Smooth muscle cell (in vitro differentiated cells): ENCODE measurements at regions not wholly inside any gene's neighbourhood (a gene's known extent, or its start where the extent isn't known, plus 50 kb on each side); places are given as distances from the start of the nearest gene placed in this dataset. TPM values are rescaled to one million over a fixed set of nuclear protein-coding genes. Genes with fewer than 3 reads are reported as not detected.

Source experiments
- DNase-seq: peaks from one replicate; lab custom pipeline; 2025; ENCODE audit not compliant: unreplicated experiment; lab: John Stamatoyannopoulos, UW
- H2AFZ ChIP-seq: fragments of 200-600 bp; sonication (generic); 2 replicates; pipeline ENCODE4 v1.6.0; 2016; ENCODE audit warnings: antibody characterized with exemption, low read depth, mild to moderate bottlenecking
- H3F3A ChIP-seq: fragments of 200-600 bp; sonication (generic); 2 replicates; pipeline ENCODE4 v1.6.0; 2017; ENCODE audit warnings: antibody characterized with exemption, low read depth
- H3K27ac ChIP-seq: fragments of 200-600 bp; sonication (generic); 2 replicates; pipeline ENCODE4 v1.5.1; 2016; ENCODE audit warnings: low read depth, mild to moderate bottlenecking
- H3K27me3 ChIP-seq: fragments of 200-600 bp; sonication (generic); 2 replicates; pipeline ENCODE4 v1.6.1; 2016; ENCODE audit warnings: low read depth, mild to moderate bottlenecking
- H3K36me3 ChIP-seq: fragments of 200-600 bp; sonication (generic); 2 replicates; pipeline ENCODE4 v1.5.1; 2016; ENCODE audit warnings: low read depth
- H3K4me1 ChIP-seq: fragments of 200-600 bp; sonication (generic); 2 replicates; pipeline ENCODE4 v1.5.1; 2016; ENCODE audit warnings: low read depth
- H3K4me2 ChIP-seq: fragments of 200-600 bp; sonication (generic); 2 replicates; pipeline ENCODE4 v1.6.0; 2016; ENCODE audit warnings: mild to moderate bottlenecking
- H3K4me3 ChIP-seq: fragments of 200-600 bp; sonication (generic); 2 replicates; pipeline ENCODE4 v1.5.1; 2016; ENCODE audit warnings: mild to moderate bottlenecking
- H3K79me2 ChIP-seq: fragments of 200-600 bp; sonication (generic); 2 replicates; pipeline ENCODE4 v1.6.0; 2016; ENCODE audit warnings: low read depth, mild to moderate bottlenecking
- H3K9ac ChIP-seq: fragments of 200-600 bp; sonication (generic); 2 replicates; pipeline ENCODE4 v1.6.0; 2016; ENCODE audit warnings: low read depth
- H3K9me3 ChIP-seq: fragments of 200-600 bp; sonication (generic); replicated peaks from 2 replicates; pipeline ENCODE4 v1.5.1; 2016; ENCODE audit warnings: low read depth
- H4K20me1 ChIP-seq: fragments of 200-600 bp; sonication (generic); 2 replicates; pipeline ENCODE4 v1.6.0; 2016; ENCODE audit warnings: low read depth
- WGBS: methylation state at CpG from one replicate; pipeline ENCODE4 v1.1.7; 2016; ENCODE audit warnings: low lambda C conversion rate; 5-methylcytosine and 5-hydroxymethylcytosine counted together
- small RNA-seq: library from RNA; depleted of rRNA; stranded (forward); fragments of <200 nt; gene quantifications from one replicate; pipeline ENCODE3, GENCODE V24; 2014
- TF ChIP-seq, protein P1 (sequence below): fragments of 200-600 bp; sonication (generic); IDR thresholded peaks from 2 replicates; pipeline ENCODE4 v1.5.1; 2017; ENCODE audit warnings: borderline replicate concordance, mild to moderate bottlenecking, antibody characterized with exemption; ENCODE audit not compliant: insufficient read depth, poor library complexity, severe bottlenecking

DNA sequence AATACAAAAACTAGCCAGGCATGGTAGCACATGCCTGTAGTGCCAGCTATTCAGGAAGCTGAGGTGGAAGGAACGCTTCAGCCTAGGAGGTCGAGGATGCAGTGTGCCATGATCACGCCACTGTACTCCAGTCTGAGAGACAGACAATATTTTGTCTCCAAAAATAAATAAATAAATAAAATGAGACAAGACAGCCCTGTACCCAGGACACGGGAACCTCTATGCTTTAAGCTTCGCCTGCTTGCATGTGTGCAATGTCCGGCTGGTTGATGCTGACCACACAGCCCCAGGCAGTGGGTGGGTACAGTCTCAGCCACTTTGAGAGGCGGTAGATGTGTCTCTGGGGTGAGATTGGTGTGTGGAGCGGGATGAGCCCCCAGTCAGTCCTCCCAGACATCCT, 52.0 kb upstream of the MPEG1 start:
- Histone ChIP-seq H2AFZ (no peak overlapping the region), H3K27me3 (no peaks in the 10 kb centered on the region), H3K36me3 (no peaks in the 10 kb centered on the region), H3K4me2 (no peak overlapping the region), H3K79me2 (no peaks in the 10 kb centered on the region), H3K4me1 (no peaks in the 10 kb centered on the region), H4K20me1 (no peaks in the 10 kb centered on the region), H3F3A (no peaks in the 10 kb centered on the region), H3K4me3 (no peak overlapping the region), H3K9ac (no peak overlapping the region), H3K9me3 (no peaks in the 10 kb centered on the region), H3K27ac (no peak overlapping the region)
- no peak for DNase-seq
- TF ChIP-seq, protein P1, sequence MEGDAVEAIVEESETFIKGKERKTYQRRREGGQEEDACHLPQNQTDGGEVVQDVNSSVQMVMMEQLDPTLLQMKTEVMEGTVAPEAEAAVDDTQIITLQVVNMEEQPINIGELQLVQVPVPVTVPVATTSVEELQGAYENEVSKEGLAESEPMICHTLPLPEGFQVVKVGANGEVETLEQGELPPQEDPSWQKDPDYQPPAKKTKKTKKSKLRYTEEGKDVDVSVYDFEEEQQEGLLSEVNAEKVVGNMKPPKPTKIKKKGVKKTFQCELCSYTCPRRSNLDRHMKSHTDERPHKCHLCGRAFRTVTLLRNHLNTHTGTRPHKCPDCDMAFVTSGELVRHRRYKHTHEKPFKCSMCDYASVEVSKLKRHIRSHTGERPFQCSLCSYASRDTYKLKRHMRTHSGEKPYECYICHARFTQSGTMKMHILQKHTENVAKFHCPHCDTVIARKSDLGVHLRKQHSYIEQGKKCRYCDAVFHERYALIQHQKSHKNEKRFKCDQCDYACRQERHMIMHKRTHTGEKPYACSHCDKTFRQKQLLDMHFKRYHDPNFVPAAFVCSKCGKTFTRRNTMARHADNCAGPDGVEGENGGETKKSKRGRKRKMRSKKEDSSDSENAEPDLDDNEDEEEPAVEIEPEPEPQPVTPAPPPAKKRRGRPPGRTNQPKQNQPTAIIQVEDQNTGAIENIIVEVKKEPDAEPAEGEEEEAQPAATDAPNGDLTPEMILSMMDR = no peak
- 91% methylated on average over 8 of the region's 8 CpGs for WGBS

DNA sequence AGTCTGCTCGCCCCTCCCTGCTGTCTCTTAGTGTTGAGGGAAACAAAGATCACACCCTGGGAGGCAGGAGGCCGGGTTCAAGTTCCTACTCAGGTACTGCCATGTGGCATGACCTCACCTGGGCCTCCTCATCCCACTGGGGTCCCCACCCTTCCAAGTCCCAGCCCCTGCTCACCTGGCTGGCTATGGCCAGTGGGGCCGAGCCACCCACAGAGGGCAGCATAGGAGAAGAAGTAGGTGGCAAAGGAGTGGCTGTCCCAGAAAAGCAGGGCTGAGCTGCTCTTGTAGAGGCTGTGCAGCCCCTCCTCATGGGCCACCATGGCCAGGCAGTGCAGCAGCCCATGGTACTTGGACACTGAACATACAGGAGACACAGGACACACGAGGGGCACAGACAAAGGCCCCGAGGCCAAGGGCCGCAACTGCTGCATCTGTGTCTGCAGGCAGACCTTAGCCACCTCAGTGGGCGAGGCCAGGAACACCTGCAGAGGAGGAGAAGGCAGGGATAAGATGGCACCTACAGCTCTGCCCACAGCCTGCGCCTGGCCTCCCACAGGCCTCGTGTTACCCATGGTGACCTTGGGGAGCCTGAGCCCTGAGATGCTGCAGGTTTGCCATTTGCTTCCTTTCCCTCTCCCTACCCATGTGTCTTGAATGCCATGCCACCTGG, 50.6 kb upstream of the MPEG1 start:
- DNase-seq = no peak
- WGBS = 76% methylated on average over 9 of the region's 9 CpGs

More for the DNA sequence above, 50.6 kb upstream of the MPEG1 start:
- no peaks in the 10 kb centered on the region for H3K36me3 ChIP-seq
- H3K9me3 ChIP-seq = no peaks in the 10 kb centered on the region
- no peaks in the 10 kb centered on the region for H3K4me1 ChIP-seq
- H3K79me2 ChIP-seq = no peaks in the 10 kb centered on the region
- H3K4me2 ChIP-seq = no peak overlapping the region
- no peaks in the 10 kb centered on the region for H3K27me3 ChIP-seq
- no peak overlapping the region for H2AFZ ChIP-seq
- no peaks in the 10 kb centered on the region for H3F3A ChIP-seq
- no peak overlapping the region for H3K27ac ChIP-seq
- H4K20me1 ChIP-seq = no peaks in the 10 kb centered on the region
- H3K4me3 ChIP-seq = no peak overlapping the region
- TF ChIP-seq, protein P1 = peak; percentile 5
- no peak overlapping the region for H3K9ac ChIP-seq

Small RNA genes lying in the stretch of these regions (small RNA-seq; reads per million reads assigned to genes)
- not detected for gene RN7SL435P
